ENCODE measurements at regions not wholly inside any gene's neighbourhood (a gene's known extent, or its start where the extent isn't known, plus 50 kb on each side); places are given as distances from the start of the nearest gene placed in this dataset.
"Not testable (repeated sequence)": the region's sequence is repeated elsewhere in the genome, so short reads cannot be mapped to it uniquely, and the experiment has no call there.

GRCh38 chr7:73933091-73933490, 72.1 kb downstream of the TMEM270 start:
- Histone ChIP-seq H3K27ac (no peak overlapping the region), H3K4me3 (no peak overlapping the region)
- DNase-seq (ENCODE audit: low spot score), result no peak
- no peak for TF ChIP-seq CTCF (IDR thresholded peaks at IDR 0.05)

GRCh38 chr7:73936967-73937366, 76.0 kb downstream of the TMEM270 start:
- no peak for DNase-seq (ENCODE audit: low spot score)
- no peak for TF ChIP-seq CTCF (IDR thresholded peaks at IDR 0.05)
- no peak overlapping the region for H3K27ac ChIP-seq
- no peak overlapping the region for H3K4me3 ChIP-seq

DNA sequence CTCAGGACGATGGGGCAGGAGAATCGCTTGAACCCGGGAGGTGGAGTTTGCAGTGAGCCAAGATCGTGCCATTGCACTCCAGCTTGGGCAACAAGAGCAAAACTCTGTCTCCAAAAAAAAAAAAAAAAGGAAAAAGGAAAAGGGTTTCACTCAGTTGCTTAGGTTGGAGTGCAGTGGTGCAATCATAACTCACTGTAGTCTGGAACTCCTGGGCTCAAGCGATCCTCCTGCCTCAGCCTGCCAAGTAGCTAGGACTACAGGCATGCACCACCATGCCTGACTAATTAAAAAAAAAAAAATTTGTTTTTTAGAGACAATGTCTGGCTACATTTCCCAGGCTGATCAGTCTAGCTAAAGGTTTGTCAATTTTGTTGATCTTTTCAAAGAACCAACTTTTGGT, 76.7 kb downstream of the TMEM270 start:
- H3K27ac ChIP-seq; DNase-seq (ENCODE audit: low spot score); H3K4me3 ChIP-seq: not testable (repeated sequence)

DNA sequence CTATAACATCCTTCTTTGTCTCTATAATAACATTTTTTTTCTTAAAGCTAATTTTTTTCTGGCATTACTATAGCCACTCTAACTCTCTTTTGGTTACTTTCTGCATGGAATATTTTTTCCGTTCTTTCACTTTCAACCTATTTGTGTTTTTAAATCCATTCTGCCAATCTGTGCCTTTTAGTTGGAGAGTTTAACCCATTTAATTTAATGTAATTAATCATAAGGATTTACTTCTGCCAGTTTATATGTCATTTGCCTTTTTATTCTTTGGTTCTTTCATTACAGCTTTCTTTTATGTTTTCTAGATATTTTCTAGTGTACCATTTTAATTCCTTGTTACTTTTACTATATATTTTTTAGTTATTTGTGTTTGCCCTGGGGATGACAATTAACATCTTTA, 78.6 kb downstream of the TMEM270 start:
- no peak for DNase-seq (ENCODE audit: low spot score)
- no peak overlapping the region for H3K4me3 ChIP-seq
- no peak for TF ChIP-seq CTCF (IDR thresholded peaks at IDR 0.05)
- no peak overlapping the region for H3K27ac ChIP-seq

DNA sequence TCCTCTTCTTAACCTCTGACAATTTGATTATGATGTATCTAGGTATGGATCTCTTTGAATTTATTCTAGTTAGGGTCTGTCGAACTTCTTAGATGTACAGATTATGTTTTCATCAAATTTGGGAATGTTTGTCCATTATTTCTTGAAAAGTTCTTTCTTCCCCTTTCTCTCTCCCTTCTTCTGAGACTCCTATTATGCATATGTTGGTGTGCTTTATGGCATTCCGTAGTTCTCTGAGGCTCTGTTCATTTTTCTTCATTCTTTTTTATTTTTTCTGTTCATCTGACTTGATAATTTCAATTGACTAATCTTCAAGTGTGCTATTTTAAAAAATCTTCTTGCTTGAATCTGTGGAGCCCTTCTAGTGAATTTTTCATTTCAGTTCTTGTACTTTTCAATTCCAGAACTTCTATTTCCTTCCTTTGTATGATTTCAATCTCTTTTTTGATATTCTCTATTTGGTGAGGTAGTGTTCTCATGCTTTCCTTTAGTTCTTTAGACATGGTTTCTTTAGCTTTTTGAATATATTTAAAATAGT, 79.8 kb downstream of the TMEM270 start:
- TF ChIP-seq CTCF (IDR thresholded peaks at IDR 0.05), result no peak
- DNase-seq (ENCODE audit: low spot score), result no peak
- Histone ChIP-seq H3K4me3 (no peak overlapping the region), H3K27ac (no peak overlapping the region)

GRCh38 chr7:73941836-73942551, 81.0 kb downstream of the TMEM270 start:
- no peak overlapping the region for H3K27ac ChIP-seq
- no peak overlapping the region for H3K4me3 ChIP-seq
- no peak for DNase-seq (ENCODE audit: low spot score)
- TF ChIP-seq CTCF (IDR thresholded peaks at IDR 0.05), result no peak

DNA sequence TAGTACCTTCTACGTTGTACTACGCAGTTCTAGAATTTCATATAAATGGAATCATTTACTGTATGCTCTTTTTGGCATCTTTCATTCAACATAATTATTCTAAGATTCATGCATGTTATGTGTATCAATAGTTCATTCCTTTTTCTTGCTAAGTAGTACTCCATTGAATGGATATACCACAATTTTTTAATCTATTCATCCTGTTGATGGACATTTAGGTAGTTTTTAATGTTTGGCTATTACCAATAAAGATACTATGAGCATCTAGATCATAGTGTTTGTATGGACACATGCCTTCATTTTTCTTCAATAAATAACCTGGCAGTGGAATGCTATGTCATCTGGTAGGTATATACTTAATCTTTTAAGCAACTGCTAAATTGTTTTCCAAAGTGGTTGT, 83.0 kb upstream of the ELN start:
- no peak for DNase-seq (ENCODE audit: low spot score)
- no peak for TF ChIP-seq CTCF (IDR thresholded peaks at IDR 0.05)
- Histone ChIP-seq H3K27ac (no peak overlapping the region), H3K4me3 (no peak overlapping the region)
